ENCODE measurements at regions not wholly inside any gene's neighbourhood (a gene's known extent, or its start where the extent isn't known, plus 50 kb on each side); places are given as distances from the start of the nearest gene placed in this dataset.

- POLR2A ChIA-PET: no interaction called here
Observed at GRCh38 chr6:95142101-95142500, 435.2 kb upstream of the MANEA start.

GRCh38 chr6:95142661-95143335, 434.5 kb upstream of the MANEA start:
- no peak overlapping the region for H3K27ac ChIP-seq (ENCODE audit: insufficient read depth in 1 of 2, low read depth in 1 of 2, low read length in 2 of 2, poor library complexity in 1 of 2, severe bottlenecking in 2 of 2)
- no peaks in the 10 kb centered on the region for H3K9me3 ChIP-seq (ENCODE audit: control extremely low read depth in 1 of 5, control insufficient read depth in 4 of 5, insufficient read depth in 2 of 5, low read depth in 1 of 5, low read length in 4 of 5)
- DNase-seq: no peak
- H3K4me3 ChIP-seq (ENCODE audit: control insufficient read depth in 1 of 7, extremely low read depth in 1 of 7, insufficient read depth in 4 of 7, low read depth in 2 of 7, low read length in 6 of 7): no peak overlapping the region
- POLR2A ChIA-PET: no interaction called here
- H3K36me3 ChIP-seq (ENCODE audit: control insufficient read depth in 4 of 4, insufficient read depth in 4 of 4, low read length in 3 of 4): no peaks in the 10 kb centered on the region
- CTCF ChIA-PET: interaction anchor here (1.2 kb wide), 1 partner anchor 11 kb away, joined by 3 read pairs; no protein-coding TSS in a partner anchor
- no peaks in the 10 kb centered on the region for H3K27me3 ChIP-seq (replicated peaks in 2 of 5; ENCODE audit: control insufficient read depth in 4 of 5, insufficient read depth in 5 of 5, low read length in 4 of 5)
- WGBS (ENCODE audit: insufficient coverage): no CpG with 5 or more reads among the region's 1 CpG
- H3K4me1 ChIP-seq (ENCODE audit: control extremely low read depth in 1 of 4, control insufficient read depth in 4 of 4, insufficient read depth in 4 of 4, low read length in 3 of 4): no peaks in the 10 kb centered on the region

More at GRCh38 chr6:95142101-95142500, 435.2 kb upstream of the MANEA start:
- CTCF ChIA-PET: interaction anchor here (1.2 kb wide), 1 partner anchor 10 kb away, joined by 3 read pairs; no protein-coding TSS in a partner anchor
- no peaks in the 10 kb centered on the region for H3K9me3 ChIP-seq (ENCODE audit: control extremely low read depth in 1 of 5, control insufficient read depth in 4 of 5, insufficient read depth in 2 of 5, low read depth in 1 of 5, low read length in 4 of 5)
- no peak overlapping the region for H3K4me3 ChIP-seq (ENCODE audit: control insufficient read depth in 1 of 7, extremely low read depth in 1 of 7, insufficient read depth in 4 of 7, low read depth in 2 of 7, low read length in 6 of 7)
- no peaks in the 10 kb centered on the region for H3K4me1 ChIP-seq (ENCODE audit: control extremely low read depth in 1 of 4, control insufficient read depth in 4 of 4, insufficient read depth in 4 of 4, low read length in 3 of 4)
- no peak for DNase-seq
- no CpG with 5 or more reads among the region's 2 CpGs for WGBS (ENCODE audit: insufficient coverage)
- H3K27me3 ChIP-seq (replicated peaks in 2 of 5; ENCODE audit: control insufficient read depth in 4 of 5, insufficient read depth in 5 of 5, low read length in 4 of 5): no peaks in the 10 kb centered on the region
- no peaks in the 10 kb centered on the region for H3K36me3 ChIP-seq (ENCODE audit: control insufficient read depth in 4 of 4, insufficient read depth in 4 of 4, low read length in 3 of 4)
- H3K27ac ChIP-seq (ENCODE audit: insufficient read depth in 1 of 2, low read depth in 1 of 2, low read length in 2 of 2, poor library complexity in 1 of 2, severe bottlenecking in 2 of 2): no peak overlapping the region

- DNase-seq: no peak
- CTCF ChIA-PET: no interaction called here
- no peaks in the 10 kb centered on the region for H3K27me3 ChIP-seq (replicated peaks in 2 of 5; ENCODE audit: control insufficient read depth in 4 of 5, insufficient read depth in 5 of 5, low read length in 4 of 5)
- 65% methylated on average over 3 of the region's 5 CpGs for WGBS (ENCODE audit: insufficient coverage)
- H3K27ac ChIP-seq (ENCODE audit: insufficient read depth in 1 of 2, low read depth in 1 of 2, low read length in 2 of 2, poor library complexity in 1 of 2, severe bottlenecking in 2 of 2): no peak overlapping the region
- no peaks in the 10 kb centered on the region for H3K9me3 ChIP-seq (ENCODE audit: control extremely low read depth in 1 of 5, control insufficient read depth in 4 of 5, insufficient read depth in 2 of 5, low read depth in 1 of 5, low read length in 4 of 5)
- H3K4me1 ChIP-seq (ENCODE audit: control extremely low read depth in 1 of 4, control insufficient read depth in 4 of 4, insufficient read depth in 4 of 4, low read length in 3 of 4): no peaks in the 10 kb centered on the region
- H3K4me3 ChIP-seq (ENCODE audit: control insufficient read depth in 1 of 7, extremely low read depth in 1 of 7, insufficient read depth in 4 of 7, low read depth in 2 of 7, low read length in 6 of 7): no peak overlapping the region
- POLR2A ChIA-PET: no interaction called here
- no peaks in the 10 kb centered on the region for H3K36me3 ChIP-seq (ENCODE audit: control insufficient read depth in 4 of 4, insufficient read depth in 4 of 4, low read length in 3 of 4)
Observed at GRCh38 chr6:95143408-95144180, 433.7 kb upstream of the MANEA start.

- POLR2A ChIA-PET: no interaction called here
- Histone ChIP-seq H3K27ac (ENCODE audit: insufficient read depth in 1 of 2, low read depth in 1 of 2, low read length in 2 of 2, poor library complexity in 1 of 2, severe bottlenecking in 2 of 2) (no peak overlapping the region), H3K4me1 (ENCODE audit: control extremely low read depth in 1 of 4, control insufficient read depth in 4 of 4, insufficient read depth in 4 of 4, low read length in 3 of 4) (no peaks in the 10 kb centered on the region), H3K27me3 (replicated peaks in 2 of 5; ENCODE audit: control insufficient read depth in 4 of 5, insufficient read depth in 5 of 5, low read length in 4 of 5) (no peaks in the 10 kb centered on the region), H3K36me3 (ENCODE audit: control insufficient read depth in 4 of 4, insufficient read depth in 4 of 4, low read length in 3 of 4) (no peaks in the 10 kb centered on the region), H3K9me3 (ENCODE audit: control extremely low read depth in 1 of 5, control insufficient read depth in 4 of 5, insufficient read depth in 2 of 5, low read depth in 1 of 5, low read length in 4 of 5) (no peaks in the 10 kb centered on the region), H3K4me3 (ENCODE audit: control insufficient read depth in 1 of 7, extremely low read depth in 1 of 7, insufficient read depth in 4 of 7, low read depth in 2 of 7, low read length in 6 of 7) (no peak overlapping the region)
- no CpG with 5 or more reads among the region's 1 CpG for WGBS (ENCODE audit: insufficient coverage)
- CTCF ChIA-PET: no interaction called here
- DNase-seq: no peak
Observed at GRCh38 chr6:95145457-95145856, 431.9 kb upstream of the MANEA start.

GRCh38 chr6:95159557-95159956, 417.8 kb upstream of the MANEA start:
- Histone ChIP-seq H3K27ac (ENCODE audit: insufficient read depth in 1 of 2, low read depth in 1 of 2, low read length in 2 of 2, poor library complexity in 1 of 2, severe bottlenecking in 2 of 2) (no peak overlapping the region), H3K36me3 (ENCODE audit: control insufficient read depth in 4 of 4, insufficient read depth in 4 of 4, low read length in 3 of 4) (no peaks in the 10 kb centered on the region), H3K9me3 (ENCODE audit: control extremely low read depth in 1 of 5, control insufficient read depth in 4 of 5, insufficient read depth in 2 of 5, low read depth in 1 of 5, low read length in 4 of 5) (no peaks in the 10 kb centered on the region), H3K4me3 (ENCODE audit: control insufficient read depth in 1 of 7, extremely low read depth in 1 of 7, insufficient read depth in 4 of 7, low read depth in 2 of 7, low read length in 6 of 7) (no peak overlapping the region), H3K27me3 (replicated peaks in 2 of 5; ENCODE audit: control insufficient read depth in 4 of 5, insufficient read depth in 5 of 5, low read length in 4 of 5) (no peaks in the 10 kb centered on the region), H3K4me1 (ENCODE audit: control extremely low read depth in 1 of 4, control insufficient read depth in 4 of 4, insufficient read depth in 4 of 4, low read length in 3 of 4) (no peaks in the 10 kb centered on the region)
- DNase-seq: no peak
- ChIA-PET CTCF (no interaction called here), POLR2A (no interaction called here)

GRCh38 chr6:95169775-95170174, 407.6 kb upstream of the MANEA start:
- 100% methylated on average over 1 of the region's 2 CpGs for WGBS (ENCODE audit: insufficient coverage)
- ChIA-PET CTCF (no interaction called here), POLR2A (no interaction called here)
- Histone ChIP-seq H3K4me3 (ENCODE audit: control insufficient read depth in 1 of 7, extremely low read depth in 1 of 7, insufficient read depth in 4 of 7, low read depth in 2 of 7, low read length in 6 of 7) (no peak overlapping the region), H3K36me3 (ENCODE audit: control insufficient read depth in 4 of 4, insufficient read depth in 4 of 4, low read length in 3 of 4) (no peaks in the 10 kb centered on the region), H3K27me3 (replicated peaks in 2 of 5; ENCODE audit: control insufficient read depth in 4 of 5, insufficient read depth in 5 of 5, low read length in 4 of 5) (no peaks in the 10 kb centered on the region), H3K27ac (ENCODE audit: insufficient read depth in 1 of 2, low read depth in 1 of 2, low read length in 2 of 2, poor library complexity in 1 of 2, severe bottlenecking in 2 of 2) (no peak overlapping the region), H3K9me3 (ENCODE audit: control extremely low read depth in 1 of 5, control insufficient read depth in 4 of 5, insufficient read depth in 2 of 5, low read depth in 1 of 5, low read length in 4 of 5) (no peaks in the 10 kb centered on the region), H3K4me1 (ENCODE audit: control extremely low read depth in 1 of 4, control insufficient read depth in 4 of 4, insufficient read depth in 4 of 4, low read length in 3 of 4) (no peaks in the 10 kb centered on the region)
- no peak for DNase-seq

GRCh38 chr6:95175927-95176675, 401.2 kb upstream of the MANEA start:
- no peaks in the 10 kb centered on the region for H3K4me1 ChIP-seq (ENCODE audit: control extremely low read depth in 1 of 4, control insufficient read depth in 4 of 4, insufficient read depth in 4 of 4, low read length in 3 of 4)
- H3K27ac ChIP-seq (ENCODE audit: insufficient read depth in 1 of 2, low read depth in 1 of 2, low read length in 2 of 2, poor library complexity in 1 of 2, severe bottlenecking in 2 of 2): no peak overlapping the region
- H3K36me3 ChIP-seq (ENCODE audit: control insufficient read depth in 4 of 4, insufficient read depth in 4 of 4, low read length in 3 of 4): no peaks in the 10 kb centered on the region
- H3K27me3 ChIP-seq (replicated peaks in 2 of 5; ENCODE audit: control insufficient read depth in 4 of 5, insufficient read depth in 5 of 5, low read length in 4 of 5): no peaks in the 10 kb centered on the region
- 87% methylated on average over 4 of the region's 4 CpGs for WGBS (ENCODE audit: insufficient coverage)
- ChIA-PET CTCF (no interaction called here), POLR2A (no interaction called here)
- no peak for DNase-seq
- H3K9me3 ChIP-seq (ENCODE audit: control extremely low read depth in 1 of 5, control insufficient read depth in 4 of 5, insufficient read depth in 2 of 5, low read depth in 1 of 5, low read length in 4 of 5): no peaks in the 10 kb centered on the region
- H3K4me3 ChIP-seq (ENCODE audit: control insufficient read depth in 1 of 7, extremely low read depth in 1 of 7, insufficient read depth in 4 of 7, low read depth in 2 of 7, low read length in 6 of 7): no peak overlapping the region

Data from common myeloid progenitor, CD34-positive (primary cell).